ENCODE measurements at regions not wholly inside any gene's neighbourhood (a gene's known extent, or its start where the extent isn't known, plus 50 kb on each side); places are given as distances from the start of the nearest gene placed in this dataset.

DNA sequence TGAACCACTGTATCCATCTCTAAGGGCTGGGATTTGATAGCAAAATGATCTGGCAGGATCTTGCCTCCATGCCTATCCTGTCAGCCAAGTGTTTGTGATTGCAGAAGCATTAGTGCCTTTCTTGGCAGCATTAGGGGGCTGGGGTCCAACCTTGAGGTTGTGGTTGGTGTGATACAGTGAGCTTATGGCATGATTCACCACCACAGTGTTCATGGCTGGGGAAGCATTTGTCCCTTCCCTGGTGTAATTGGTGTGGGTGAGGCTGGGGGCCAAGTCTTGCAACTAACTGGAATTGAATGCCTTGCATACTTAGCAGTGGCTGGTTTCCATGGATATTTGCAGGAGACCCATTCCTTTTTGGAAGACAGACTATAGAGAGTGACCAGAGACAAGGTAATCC lies 271.0 kb upstream of the TBL1XR1 start:
- FAIRE-seq (no peak), DNase-seq (ENCODE audit: low read depth in 1 of 2, low spot score in 2 of 2) (no peak)
- H3K18ac ChIP-seq (ENCODE audit: extremely low read depth, low read length), result no peak overlapping the region
- H3K4me3 ChIP-seq (ENCODE audit: extremely low read depth in 1 of 4, insufficient read depth in 2 of 4, low read depth in 3 of 4, low read length in 4 of 4), result no peak overlapping the region
- H3K79me1 ChIP-seq (ENCODE audit: low read depth, low read length), result no peaks in the 10 kb centered on the region
- no peak overlapping the region for H4K91ac ChIP-seq (replicated peaks; ENCODE audit: insufficient read length, low read length)
- H4K20me1 ChIP-seq (replicated peaks in 1 of 2; ENCODE audit: control insufficient read depth in 1 of 2, insufficient read depth in 2 of 2, low read length in 2 of 2), result no peaks in the 10 kb centered on the region
- H2BK15ac ChIP-seq (ENCODE audit: low read length), result no peak overlapping the region
- no peaks in the 10 kb centered on the region for H3K23me2 ChIP-seq (ENCODE audit: low read depth, low read length)
- H3K4ac ChIP-seq (replicated peaks; ENCODE audit: insufficient read length, low read depth, low read length), result no peak overlapping the region
- no peak overlapping the region for H2BK12ac ChIP-seq (ENCODE audit: low read depth, low read length)
- no peak overlapping the region for H4K5ac ChIP-seq (ENCODE audit: insufficient read length, low read depth, low read length)
- no peak overlapping the region for H3K56ac ChIP-seq (replicated peaks; ENCODE audit: insufficient read length, low read depth, low read length)
- H3K36me3 ChIP-seq (ENCODE audit: control insufficient read depth in 2 of 4, insufficient read depth in 4 of 4, low read length in 3 of 4), result no peaks in the 10 kb centered on the region
- H2BK5ac ChIP-seq (ENCODE audit: low read depth, low read length), result no peak overlapping the region
- no peak overlapping the region for H3K9ac ChIP-seq (replicated peaks in 1 of 4; ENCODE audit: extremely low read depth in 1 of 4, low read depth in 3 of 4, low read length in 3 of 4)
- H3K9me3 ChIP-seq (ENCODE audit: insufficient read depth in 2 of 2, low read depth in 1 of 2, low read length in 1 of 2), result no peaks in the 10 kb centered on the region
- no peak overlapping the region for H2BK120ac ChIP-seq (replicated peaks; ENCODE audit: low read depth, low read length)
- H2AFZ ChIP-seq (ENCODE audit: low read length), result no peak overlapping the region
- no peak overlapping the region for H2BK20ac ChIP-seq (ENCODE audit: low read length)
- no peak overlapping the region for H3K27ac ChIP-seq (ENCODE audit: low read depth, low read length)
- H4K8ac ChIP-seq (ENCODE audit: extremely low read depth, insufficient read depth, low read length), result no peak overlapping the region
- no peak overlapping the region for H3K14ac ChIP-seq (ENCODE audit: insufficient read length)
- H3K79me2 ChIP-seq (ENCODE audit: control insufficient read depth in 1 of 2, insufficient read depth in 2 of 2, low read length in 2 of 2), result no peaks in the 10 kb centered on the region
- no peak overlapping the region for H3K4me2 ChIP-seq (ENCODE audit: insufficient read depth in 1 of 2, low read depth in 2 of 2, low read length in 2 of 2)
- ChIA-PET POLR2A (ENCODE audit: partially characterized antibody) (no interaction called here), CTCF (ENCODE audit: partially characterized antibody) (no interaction called here)
- H3K27me3 ChIP-seq (replicated peaks in 1 of 4; ENCODE audit: control insufficient read depth in 3 of 4, extremely low read depth in 1 of 4, insufficient read depth in 3 of 4, low read length in 3 of 4), result no peaks in the 10 kb centered on the region
- no peak overlapping the region for H2AK5ac ChIP-seq (ENCODE audit: low read depth, low read length)
- peaks cover 0 to 4% (median 1%) of the 10 kb centered on the region in 4 experiments; a peak in 1 of 7 replicates for H3K4me1 ChIP-seq (replicated peaks in 1 of 4; ENCODE audit: control insufficient read depth in 3 of 4, insufficient read depth in 4 of 4, low read length in 3 of 4)
- H3K23ac ChIP-seq (ENCODE audit: insufficient read length), result no peak overlapping the region
- TF ChIP-seq YY1 (IDR thresholded peaks at IDR 0.05; ENCODE audit: low read depth, low read length) (no peak), GABPA (IDR thresholded peaks at IDR 0.05; ENCODE audit: borderline replicate concordance, insufficient read depth, low read length) (no peak), TBP (IDR thresholded peaks at IDR 0.05; ENCODE audit: low read depth, low read length) (no peak), RNF2 (IDR thresholded peaks at IDR 0.05; ENCODE audit: borderline replicate concordance, low read depth, low read length, missing control alignments, poor library complexity, severe bottlenecking) (no peak), CBX8 (IDR thresholded peaks at IDR 0.05; ENCODE audit: borderline replicate concordance, low read depth, low read length) (no peak), ASH2L (IDR thresholded peaks at IDR 0.05; ENCODE audit: low read length) (no peak), CHD1 (IDR thresholded peaks at IDR 0.05; ENCODE audit: low read depth, low read length) (no peak), RFX5 (IDR thresholded peaks at IDR 0.05; ENCODE audit: borderline replicate concordance, low read depth, low read length) (no peak), SP1 (IDR thresholded peaks at IDR 0.05; ENCODE audit: low read depth, low read length) (no peak), KDM5A (IDR thresholded peaks at IDR 0.05; ENCODE audit: low read length) (no peak), TCF12 (IDR thresholded peaks at IDR 0.05; ENCODE audit: low read depth, low read length) (no peak), CEBPB (IDR thresholded peaks at IDR 0.05; ENCODE audit: low read depth, low read length) (no peak)
- TF ChIP-seq, protein P1, sequence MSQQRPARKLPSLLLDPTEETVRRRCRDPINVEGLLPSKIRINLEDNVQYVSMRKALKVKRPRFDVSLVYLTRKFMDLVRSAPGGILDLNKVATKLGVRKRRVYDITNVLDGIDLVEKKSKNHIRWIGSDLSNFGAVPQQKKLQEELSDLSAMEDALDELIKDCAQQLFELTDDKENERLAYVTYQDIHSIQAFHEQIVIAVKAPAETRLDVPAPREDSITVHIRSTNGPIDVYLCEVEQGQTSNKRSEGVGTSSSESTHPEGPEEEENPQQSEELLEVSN (IDR thresholded peaks at IDR 0.05), result no peak
- TF ChIP-seq, protein P2, sequence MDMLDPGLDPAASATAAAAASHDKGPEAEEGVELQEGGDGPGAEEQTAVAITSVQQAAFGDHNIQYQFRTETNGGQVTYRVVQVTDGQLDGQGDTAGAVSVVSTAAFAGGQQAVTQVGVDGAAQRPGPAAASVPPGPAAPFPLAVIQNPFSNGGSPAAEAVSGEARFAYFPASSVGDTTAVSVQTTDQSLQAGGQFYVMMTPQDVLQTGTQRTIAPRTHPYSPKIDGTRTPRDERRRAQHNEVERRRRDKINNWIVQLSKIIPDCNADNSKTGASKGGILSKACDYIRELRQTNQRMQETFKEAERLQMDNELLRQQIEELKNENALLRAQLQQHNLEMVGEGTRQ (IDR thresholded peaks at IDR 0.05; ENCODE audit: low read length), result no peak
- TF ChIP-seq, protein P3, sequence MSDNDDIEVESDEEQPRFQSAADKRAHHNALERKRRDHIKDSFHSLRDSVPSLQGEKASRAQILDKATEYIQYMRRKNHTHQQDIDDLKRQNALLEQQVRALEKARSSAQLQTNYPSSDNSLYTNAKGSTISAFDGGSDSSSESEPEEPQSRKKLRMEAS (IDR thresholded peaks at IDR 0.05), result no peak
